SK-N-MC (cell line): ENCODE measurements at regions not wholly inside any gene's neighbourhood (a gene's known extent, or its start where the extent isn't known, plus 50 kb on each side); places are given as distances from the start of the nearest gene placed in this dataset.
"Not testable (repeated sequence)": the region's sequence is repeated elsewhere in the genome, so short reads cannot be mapped to it uniquely, and the experiment has no call there.

Experiments
- EZH2 ChIP-seq: fragments of 200-600 bp; sonication (generic); IDR thresholded peaks from one replicate; pipeline ENCODE4 v1.6.1; 2017; ENCODE audit warnings: antibody characterized with exemption
- POLR2AphosphoS5 ChIP-seq: IDR thresholded peaks from 2 replicates; pipeline ENCODE4 v1.6.1; 2012; ENCODE audit warnings: mild to moderate bottlenecking, low read depth, low read length, borderline replicate concordance

- TF ChIP-seq EZH2, POLR2AphosphoS5: not testable (repeated sequence)
Measured at GRCh38 chr15:69707241-69707640, 254.6 kb downstream of the RPLP1 start.
